GM21390 (cell line): ENCODE measurements at regions not wholly inside any gene's neighbourhood (a gene's known extent, or its start where the extent isn't known, plus 50 kb on each side); places are given as distances from the start of the nearest gene placed in this dataset.

ENCODE experiments used
- ATAC-seq: cut with Tn5 transposase; IDR thresholded peaks from one replicate; pipeline ENCODE4 v1.9.1; 2021; ENCODE audit not compliant: unreplicated experiment

GRCh38 chr11:91776655-91777054, 448.0 kb upstream of the FAT3 start:
- ATAC-seq: no peak

GRCh38 chr11:91773090-91773489, 451.5 kb upstream of the FAT3 start:
- ATAC-seq: no peak

- ATAC-seq: no peak
Measured at GRCh38 chr11:91771961-91772360, 452.7 kb upstream of the FAT3 start.

GRCh38 chr11:91768783-91769182, 455.8 kb upstream of the FAT3 start:
- ATAC-seq: no peak

- no peak for ATAC-seq
Measured at GRCh38 chr11:91763331-91763730, 461.3 kb upstream of the FAT3 start.

- no peak for ATAC-seq
Measured at GRCh38 chr11:91761406-91762025, 463.1 kb upstream of the FAT3 start.

- no peak for ATAC-seq
Measured at GRCh38 chr11:91756829-91757480, 467.7 kb upstream of the FAT3 start.

- no peak for ATAC-seq
Measured at GRCh38 chr11:91755951-91756707, 468.5 kb upstream of the FAT3 start.

GRCh38 chr11:91755526-91755925, 469.1 kb upstream of the FAT3 start:
- ATAC-seq: no peak

- ATAC-seq: no peak
Measured at GRCh38 chr11:91749251-91749650, 475.4 kb upstream of the FAT3 start.

GRCh38 chr11:91742155-91742554, 482.5 kb upstream of the FAT3 start:
- ATAC-seq: no peak

GRCh38 chr11:91731051-91731450, 493.6 kb upstream of the FAT3 start:
- no peak for ATAC-seq

- ATAC-seq: no peak
Measured at GRCh38 chr11:91730620-91731019, 494.0 kb upstream of the FAT3 start.

- ATAC-seq: no peak
Measured at GRCh38 chr11:91730057-91730456, 494.6 kb upstream of the FAT3 start.

- no peak for ATAC-seq
Measured at GRCh38 chr11:91717169-91717568, 507.4 kb upstream of the FAT3 start.

GRCh38 chr11:91707652-91708482, 516.8 kb upstream of the FAT3 start:
- no peak for ATAC-seq

- ATAC-seq: no peak
Measured at GRCh38 chr11:91703042-91703441, 521.6 kb upstream of the FAT3 start.

GRCh38 chr11:91700854-91701253, 523.8 kb upstream of the FAT3 start:
- ATAC-seq: no peak

- no peak for ATAC-seq
Measured at GRCh38 chr11:91698845-91699244, 525.8 kb upstream of the FAT3 start.

- ATAC-seq: no peak
Measured at GRCh38 chr11:91694331-91694730, 530.3 kb upstream of the FAT3 start.

GRCh38 chr11:91691872-91692271, 532.7 kb upstream of the FAT3 start:
- ATAC-seq: no peak
